ENCODE measurements at regions not wholly inside any gene's neighbourhood (a gene's known extent, or its start where the extent isn't known, plus 50 kb on each side); places are given as distances from the start of the nearest gene placed in this dataset.

DNA sequence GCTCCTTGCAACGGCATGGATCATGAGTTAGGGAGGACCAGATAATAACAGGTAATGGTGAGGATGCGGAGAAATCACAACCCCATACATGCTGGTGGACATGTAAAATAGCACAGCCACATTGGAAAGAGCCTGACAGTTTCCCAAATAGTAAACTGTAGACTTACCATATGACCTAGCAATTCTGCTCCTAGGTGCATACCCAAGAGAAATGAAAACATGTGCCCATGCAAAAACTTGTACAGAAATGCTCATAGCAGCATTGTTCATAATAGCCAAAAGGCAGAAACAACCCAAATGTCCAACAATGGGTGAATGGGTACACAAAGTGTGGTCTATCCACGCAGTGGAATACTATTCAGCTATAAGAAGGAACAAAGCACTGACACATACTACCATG lies 97.5 kb upstream of the VRK1 start:
- Histone ChIP-seq H3K4me2 (ENCODE audit: insufficient read depth in 1 of 2, low read depth in 2 of 2, low read length in 2 of 2) (no peak overlapping the region), H2BK15ac (ENCODE audit: low read length) (no peak overlapping the region), H4K20me1 (replicated peaks in 1 of 2; ENCODE audit: control insufficient read depth in 1 of 2, insufficient read depth in 2 of 2, low read length in 2 of 2) (no peaks in the 10 kb centered on the region), H2BK20ac (ENCODE audit: low read length) (no peak overlapping the region), H3K4ac (replicated peaks; ENCODE audit: insufficient read length, low read depth, low read length) (no peak overlapping the region), H4K5ac (ENCODE audit: insufficient read length, low read depth, low read length) (no peak overlapping the region), H3K27me3 (replicated peaks in 1 of 4; ENCODE audit: control insufficient read depth in 3 of 4, extremely low read depth in 1 of 4, insufficient read depth in 3 of 4, low read length in 3 of 4) (peaks cover 0 to 2% (median 0%) of the 10 kb centered on the region in 4 experiments; a peak in 2 of 7 replicates), H3K27ac (ENCODE audit: low read depth, low read length) (no peak overlapping the region), H2BK5ac (ENCODE audit: low read depth, low read length) (no peak overlapping the region), H3K36me3 (ENCODE audit: control insufficient read depth in 2 of 4, insufficient read depth in 4 of 4, low read length in 3 of 4) (no peaks in the 10 kb centered on the region), H3K9me3 (ENCODE audit: insufficient read depth in 2 of 2, low read depth in 1 of 2, low read length in 1 of 2) (no peaks in the 10 kb centered on the region), H3K18ac (ENCODE audit: extremely low read depth, low read length) (no peak overlapping the region), H4K8ac (ENCODE audit: extremely low read depth, insufficient read depth, low read length) (no peak overlapping the region), H3K4me3 (ENCODE audit: extremely low read depth in 1 of 4, insufficient read depth in 2 of 4, low read depth in 3 of 4, low read length in 4 of 4) (no peak overlapping the region), H2AFZ (ENCODE audit: low read length) (no peak overlapping the region), H3K79me1 (ENCODE audit: low read depth, low read length) (no peaks in the 10 kb centered on the region), H3K14ac (ENCODE audit: insufficient read length) (no peak overlapping the region), H2BK12ac (ENCODE audit: low read depth, low read length) (no peak overlapping the region; the same call in 1 of the 2 replicates), H3K4me1 (replicated peaks in 1 of 4; ENCODE audit: control insufficient read depth in 3 of 4, insufficient read depth in 4 of 4, low read length in 3 of 4) (peaks cover 0 to 6% (median 0%) of the 10 kb centered on the region in 4 experiments; a peak in 1 of 7 replicates), H3K79me2 (ENCODE audit: control insufficient read depth in 1 of 2, insufficient read depth in 2 of 2, low read length in 2 of 2) (no peaks in the 10 kb centered on the region), H3K23ac (ENCODE audit: insufficient read length) (no peak overlapping the region), H2AK5ac (ENCODE audit: low read depth, low read length) (no peak overlapping the region), H2BK120ac (replicated peaks; ENCODE audit: low read depth, low read length) (no peak overlapping the region), H3K56ac (replicated peaks; ENCODE audit: insufficient read length, low read depth, low read length) (no peak overlapping the region), H3K23me2 (ENCODE audit: low read depth, low read length) (no peaks in the 10 kb centered on the region; the same call in 1 of the 2 replicates), H3K9ac (replicated peaks in 1 of 4; ENCODE audit: extremely low read depth in 1 of 4, low read depth in 3 of 4, low read length in 3 of 4) (no peak overlapping the region), H4K91ac (replicated peaks; ENCODE audit: insufficient read length, low read length) (no peak overlapping the region)
- CTCF ChIA-PET (ENCODE audit: partially characterized antibody), result interaction anchor here (0.9 to 2.4 kb wide), 6 partner anchors 12 to 116 kb away, joined by 3 to 9 read pairs (median 4); no protein-coding TSS in a partner anchor
- FAIRE-seq, result no peak
- 92% methylated on average over 3 of the region's 3 CpGs; no CpG with 5 or more reads in 1 of the 2 experiments for WGBS, 2 experiments (ENCODE audit: extremely low coverage in 1 of 2, insufficient coverage in 1 of 2, insufficient read length in 1 of 2, insufficient replicate concordance in 2 of 2, low coverage in 1 of 2, low lambda C conversion rate in 2 of 2, missing lambda C conversion rate in 1 of 2)
- no peak for DNase-seq (ENCODE audit: low read depth in 1 of 2, low spot score in 2 of 2)
- POLR2A ChIA-PET (ENCODE audit: partially characterized antibody), result no interaction called here
- TF ChIP-seq GTF2F1 (IDR thresholded peaks at IDR 0.05; ENCODE audit: borderline replicate concordance, low read depth, low read length) (no peak), ATF2 (IDR thresholded peaks at IDR 0.05; ENCODE audit: low read length) (no peak), RBBP5 (IDR thresholded peaks at IDR 0.05; ENCODE audit: borderline replicate concordance, low read depth, low read length) (no peak), EGR1 (IDR thresholded peaks at IDR 0.05; ENCODE audit: borderline replicate concordance, low read depth, low read length) (no peak), HDAC6 (IDR thresholded peaks at IDR 0.05; ENCODE audit: low read depth, low read length) (no peak), BRCA1 (IDR thresholded peaks at IDR 0.05; ENCODE audit: low read depth, low read length) (no peak), HDAC2 (IDR thresholded peaks at IDR 0.05; ENCODE audit: borderline replicate concordance in 1 of 2, low read depth in 2 of 2, low read length in 2 of 2) (no peak), EP300 (IDR thresholded peaks at IDR 0.05; ENCODE audit: borderline replicate concordance in 1 of 2, low read depth in 2 of 2, low read length in 2 of 2) (no peak), CBX5 (IDR thresholded peaks at IDR 0.05; ENCODE audit: low read depth, low read length) (no peak)
- TF ChIP-seq, protein P1, sequence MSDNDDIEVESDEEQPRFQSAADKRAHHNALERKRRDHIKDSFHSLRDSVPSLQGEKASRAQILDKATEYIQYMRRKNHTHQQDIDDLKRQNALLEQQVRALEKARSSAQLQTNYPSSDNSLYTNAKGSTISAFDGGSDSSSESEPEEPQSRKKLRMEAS (IDR thresholded peaks at IDR 0.05), result no peak
- TF ChIP-seq, protein P2, sequence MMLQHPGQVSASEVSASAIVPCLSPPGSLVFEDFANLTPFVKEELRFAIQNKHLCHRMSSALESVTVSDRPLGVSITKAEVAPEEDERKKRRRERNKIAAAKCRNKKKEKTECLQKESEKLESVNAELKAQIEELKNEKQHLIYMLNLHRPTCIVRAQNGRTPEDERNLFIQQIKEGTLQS (IDR thresholded peaks at IDR 0.05; ENCODE audit: insufficient read depth, low read depth, low read length), result no peak
